GM12865 (cell line): ENCODE measurements at regions not wholly inside any gene's neighbourhood (a gene's known extent, or its start where the extent isn't known, plus 50 kb on each side); places are given as distances from the start of the nearest gene placed in this dataset.

Experiments used
- DNase-seq: peaks from one replicate; pipeline ENCODE4 v3.0.0; 2010; ENCODE audit warnings: low read depth
- H3K4me3 ChIP-seq: 2 replicates; pipeline ENCODE4 v1.5.1; 2011; ENCODE audit warnings: mild to moderate bottlenecking, low read depth, low read length, control low read depth
- TF ChIP-seq, protein P1 (sequence below): IDR thresholded peaks from 2 replicates; pipeline ENCODE4 v1.5.1; 2011; ENCODE audit warnings: low read length, control low read depth, low read depth, inconsistent platforms; ENCODE audit not compliant: insufficient read depth; ENCODE audit errors: missing control alignments

DNA sequence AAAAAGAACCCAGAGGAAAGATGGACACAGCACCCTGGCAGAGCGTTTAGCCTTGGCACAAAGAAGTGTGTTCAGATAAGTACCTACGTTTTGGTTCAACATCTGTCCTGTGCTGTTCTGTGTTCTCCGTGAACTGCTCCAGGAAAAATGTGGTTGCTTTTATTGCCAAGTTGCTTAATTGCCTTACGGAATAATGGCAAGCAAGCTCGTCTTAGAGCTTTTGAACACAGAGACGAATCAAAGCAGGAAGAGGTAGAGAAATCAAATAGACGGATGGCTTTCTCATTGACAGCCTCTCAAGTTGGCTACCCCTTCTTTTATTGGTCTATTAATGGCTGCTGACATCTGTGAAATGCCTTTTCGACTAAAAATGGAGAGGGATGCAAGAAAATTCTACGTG is 911.1 kb upstream of the EEF2KMT start:
- DNase-seq, result no peak
- no peak overlapping the region for H3K4me3 ChIP-seq

DNA sequence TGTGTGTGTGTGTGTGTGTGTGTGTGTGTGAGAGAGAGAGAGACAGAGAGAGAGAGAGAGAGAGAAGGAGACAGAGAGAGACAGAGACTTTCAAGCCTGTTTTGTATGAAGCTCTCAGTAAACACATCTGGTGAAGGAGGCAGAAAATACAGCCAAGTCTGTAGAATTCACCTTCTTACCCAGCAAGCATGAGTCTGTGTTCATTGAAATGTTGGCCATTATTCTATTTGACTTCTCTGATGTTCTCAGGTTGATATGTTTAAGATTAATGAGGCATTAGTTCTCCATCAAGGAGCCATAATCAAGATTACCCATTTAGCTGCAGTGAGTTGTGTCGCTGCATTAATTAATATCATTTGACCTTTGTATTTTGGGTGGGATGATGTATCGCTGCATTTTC is 895.8 kb upstream of the EEF2KMT start:
- DNase-seq, result no peak

More for the DNA sequence above, 911.1 kb upstream of the EEF2KMT start:
- TF ChIP-seq, protein P1, sequence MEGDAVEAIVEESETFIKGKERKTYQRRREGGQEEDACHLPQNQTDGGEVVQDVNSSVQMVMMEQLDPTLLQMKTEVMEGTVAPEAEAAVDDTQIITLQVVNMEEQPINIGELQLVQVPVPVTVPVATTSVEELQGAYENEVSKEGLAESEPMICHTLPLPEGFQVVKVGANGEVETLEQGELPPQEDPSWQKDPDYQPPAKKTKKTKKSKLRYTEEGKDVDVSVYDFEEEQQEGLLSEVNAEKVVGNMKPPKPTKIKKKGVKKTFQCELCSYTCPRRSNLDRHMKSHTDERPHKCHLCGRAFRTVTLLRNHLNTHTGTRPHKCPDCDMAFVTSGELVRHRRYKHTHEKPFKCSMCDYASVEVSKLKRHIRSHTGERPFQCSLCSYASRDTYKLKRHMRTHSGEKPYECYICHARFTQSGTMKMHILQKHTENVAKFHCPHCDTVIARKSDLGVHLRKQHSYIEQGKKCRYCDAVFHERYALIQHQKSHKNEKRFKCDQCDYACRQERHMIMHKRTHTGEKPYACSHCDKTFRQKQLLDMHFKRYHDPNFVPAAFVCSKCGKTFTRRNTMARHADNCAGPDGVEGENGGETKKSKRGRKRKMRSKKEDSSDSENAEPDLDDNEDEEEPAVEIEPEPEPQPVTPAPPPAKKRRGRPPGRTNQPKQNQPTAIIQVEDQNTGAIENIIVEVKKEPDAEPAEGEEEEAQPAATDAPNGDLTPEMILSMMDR, result no peak

DNA sequence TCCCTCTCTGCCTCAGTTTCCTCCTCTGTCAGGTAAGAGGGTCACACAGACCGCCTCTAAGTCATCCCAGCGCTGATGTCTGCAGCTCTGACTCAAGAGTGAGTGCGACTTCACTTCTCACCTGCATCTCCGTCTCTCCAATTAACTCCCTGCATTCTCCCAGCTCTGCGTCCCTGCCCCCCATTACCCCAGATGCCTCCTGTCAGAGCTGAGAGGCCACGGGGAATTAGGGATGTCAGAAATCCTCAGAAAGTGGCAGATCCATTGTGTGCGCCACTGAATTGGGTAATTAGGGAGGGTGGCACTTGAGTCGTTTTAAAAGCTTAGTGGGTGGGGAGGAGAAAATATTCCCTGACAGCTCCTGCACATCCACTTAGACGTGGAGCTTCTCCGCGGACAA is 885.4 kb upstream of the EEF2KMT start:
- no peak overlapping the region for H3K4me3 ChIP-seq
- TF ChIP-seq, protein P1, result no peak

More for the DNA sequence above, 895.8 kb upstream of the EEF2KMT start:
- TF ChIP-seq, protein P1, result no peak
- no peak overlapping the region for H3K4me3 ChIP-seq

DNA sequence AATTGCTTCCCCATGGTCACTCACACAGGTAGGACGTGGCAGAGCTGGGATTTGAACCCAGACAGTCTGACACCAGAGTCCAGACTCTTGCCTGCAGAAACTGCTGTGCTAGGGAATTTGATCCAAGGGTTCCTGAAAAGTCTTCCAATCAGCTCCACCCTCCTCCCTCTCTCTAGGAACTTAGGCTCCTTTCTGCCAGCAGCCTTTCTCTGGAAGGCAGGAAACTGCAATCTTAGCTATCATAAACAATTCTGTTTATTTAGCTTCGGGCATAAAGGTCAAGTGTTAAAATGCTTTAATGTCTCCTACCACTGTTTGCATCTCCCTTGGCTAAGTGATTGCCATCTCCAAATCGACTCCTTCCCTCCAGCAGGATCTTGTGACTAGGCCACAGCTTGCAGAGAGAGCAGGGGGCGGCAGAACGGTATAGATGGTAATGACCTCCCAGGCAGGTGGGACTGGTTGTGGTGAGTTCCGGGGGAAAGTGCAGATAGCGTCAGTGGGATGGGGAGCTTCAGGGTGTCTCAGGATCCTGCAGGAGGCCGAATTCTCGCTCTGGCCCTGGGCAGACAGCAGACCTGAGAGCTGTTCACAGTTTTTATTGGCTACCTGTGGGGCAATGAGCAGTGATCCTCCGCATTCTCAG is 882.4 kb upstream of the EEF2KMT start:
- H3K4me3 ChIP-seq, result no peak overlapping the region
- TF ChIP-seq, protein P1, result no peak
- DNase-seq, result no peak

More for the DNA sequence above, 885.4 kb upstream of the EEF2KMT start:
- no peak for DNase-seq

DNA sequence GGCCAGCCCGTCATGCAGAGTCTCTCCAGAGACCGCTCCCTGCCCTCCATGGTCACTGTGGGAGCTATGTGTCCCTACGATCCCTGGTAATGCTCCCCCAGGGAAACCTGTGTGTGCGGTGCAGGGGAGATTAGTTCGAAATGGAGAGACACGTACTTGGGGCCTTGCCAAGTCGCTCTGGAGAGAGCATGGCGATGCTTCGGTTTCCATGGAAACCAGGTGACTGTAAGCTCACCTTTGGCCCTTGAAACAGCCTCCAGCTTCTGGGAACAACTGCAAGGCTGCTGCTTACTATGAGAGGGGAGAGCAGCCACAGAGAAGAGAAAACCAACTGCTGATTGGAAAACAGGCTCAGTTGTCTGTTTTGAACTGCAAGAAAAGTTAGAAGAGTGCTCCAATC is 879.7 kb upstream of the EEF2KMT start:
- H3K4me3 ChIP-seq, result no peak overlapping the region
- TF ChIP-seq, protein P1, result no peak
- DNase-seq, result no peak

DNA sequence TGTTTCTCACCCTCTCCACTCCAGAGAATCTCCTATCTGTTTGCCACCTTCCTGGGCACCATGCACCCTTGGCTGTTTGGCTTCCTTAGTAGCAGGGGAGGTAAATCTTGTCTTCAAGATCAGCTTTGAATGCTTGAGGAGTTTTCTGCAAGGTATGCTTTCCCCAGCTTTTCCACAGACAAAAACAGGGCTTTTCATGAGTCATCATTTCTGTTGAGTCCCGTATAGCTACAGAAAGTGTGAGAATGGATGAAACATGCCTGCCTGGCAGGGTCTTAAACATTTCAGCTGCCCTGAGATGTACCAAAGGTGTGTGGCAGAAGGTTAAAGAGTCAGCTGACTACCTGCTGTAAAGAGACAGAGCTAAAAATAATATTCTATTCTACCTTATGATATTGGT is 875.2 kb upstream of the EEF2KMT start:
- TF ChIP-seq, protein P1, result no peak
- no peak overlapping the region for H3K4me3 ChIP-seq
- no peak for DNase-seq

DNA sequence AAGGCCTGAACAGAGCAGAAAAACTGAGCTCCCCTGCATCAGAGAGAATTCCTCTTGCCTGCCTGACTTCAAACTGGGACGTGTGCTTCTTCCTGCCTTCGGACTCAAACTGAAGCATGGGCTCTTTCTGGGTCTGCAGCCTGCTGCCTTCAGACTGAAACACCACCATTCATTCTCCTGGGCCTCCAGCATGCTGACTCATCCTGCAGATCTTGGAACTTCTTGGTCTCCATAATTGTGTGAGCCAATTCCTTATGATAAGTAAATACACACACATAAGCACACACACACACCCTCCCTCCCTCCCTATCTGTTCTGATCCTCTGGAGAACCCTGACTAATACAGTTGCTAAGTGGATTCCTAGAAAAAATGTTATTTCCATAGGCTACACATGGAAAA is 874.3 kb upstream of the EEF2KMT start:
- H3K4me3 ChIP-seq, result no peak overlapping the region
- TF ChIP-seq, protein P1, result no peak
- DNase-seq, result no peak
